H1 (cell line): ENCODE measurements at regions not wholly inside any gene's neighbourhood (a gene's known extent, or its start where the extent isn't known, plus 50 kb on each side); places are given as distances from the start of the nearest gene placed in this dataset.

Source experiments
- CTBP2 ChIP-seq: IDR thresholded peaks from 2 replicates; pipeline ENCODE4 v1.7.0; 2011; ENCODE audit warnings: borderline replicate concordance, mild to moderate bottlenecking, moderate library complexity, mixed read lengths, low read length; ENCODE audit not compliant: insufficient read depth, insufficient read length
- GTF2F1 ChIP-seq: IDR thresholded peaks from 2 replicates; pipeline ENCODE4 v1.6.1; 2012; ENCODE audit warnings: low read depth, low read length, improper control_type of control experiment, borderline replicate concordance
- HDAC6 ChIP-seq: IDR thresholded peaks from one replicate; pipeline ENCODE4 v1.7.1; 2012; ENCODE audit warnings: low read depth, mild to moderate bottlenecking, inconsistent platforms, low read length, moderate library complexity
- KDM5A ChIP-seq: fragments of 200-600 bp; IDR thresholded peaks from 2 replicates; pipeline ENCODE4 v1.7.1; 2012; ENCODE audit warnings: mild to moderate bottlenecking, low read length, inconsistent platforms, mixed read lengths
- RFX5 ChIP-seq: IDR thresholded peaks from 2 replicates; pipeline ENCODE4 v1.6.1; 2011; ENCODE audit warnings: low read depth, low read length, improper control_type of control experiment, borderline replicate concordance
- TAF7 ChIP-seq: optimal IDR thresholded peaks from 2 replicates; pipeline ENCODE3; 2011; ENCODE audit warnings: low read depth, mild to moderate bottlenecking, inconsistent platforms, low read length, moderate library complexity, borderline replicate concordance
- TF ChIP-seq, protein P1 (sequence below): fragments of 300-600 bp; sonication (generic); IDR thresholded peaks from 2 replicates; pipeline ENCODE4 v1.7.1; 2012; ENCODE audit warnings: low read length, moderate library complexity, mild to moderate bottlenecking, inconsistent platforms; ENCODE audit not compliant: insufficient replicate concordance
- TF ChIP-seq, protein P2 (sequence below): IDR thresholded peaks from 2 replicates; pipeline ENCODE4 v1.6.1; 2012; ENCODE audit warnings: inconsistent platforms

DNA sequence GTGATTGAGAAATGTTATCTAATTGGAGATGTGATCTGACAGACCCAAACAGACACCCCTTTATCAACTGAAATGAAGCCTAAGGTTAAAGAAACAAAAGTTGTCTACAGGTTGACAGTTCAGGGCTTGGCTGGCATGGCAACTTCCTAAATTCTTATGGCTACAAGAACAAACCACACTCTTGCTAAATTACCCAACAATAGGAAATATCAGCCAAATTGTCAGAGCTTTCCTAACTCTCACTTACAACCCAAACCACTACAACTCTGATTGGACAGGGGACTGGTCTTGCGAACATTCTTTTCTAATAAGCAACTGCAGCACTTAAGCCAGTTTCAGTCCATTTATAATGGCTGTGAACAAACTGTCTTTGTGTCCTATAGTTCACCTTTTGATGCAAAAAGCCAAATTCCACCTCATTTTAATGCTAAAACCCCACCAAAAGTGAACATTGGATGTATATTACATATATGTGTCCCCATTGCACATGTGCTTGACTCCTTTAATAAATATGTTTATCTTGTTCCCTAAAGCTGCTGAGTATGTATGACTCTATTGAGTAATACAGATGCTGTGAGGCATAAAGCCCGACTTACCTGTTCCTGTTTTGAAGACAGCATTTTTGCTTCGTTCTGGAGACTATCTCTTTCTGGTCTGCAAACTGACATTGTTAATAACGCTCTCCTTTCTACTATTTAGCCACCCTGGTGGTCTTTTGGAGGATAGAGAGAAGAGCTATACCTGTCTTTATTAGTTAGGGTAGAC lies 101.3 kb upstream of the HMCN1 start (continued):
- no peak for TF ChIP-seq KDM5A
- no peak for TF ChIP-seq TAF7
- TF ChIP-seq, protein P1, sequence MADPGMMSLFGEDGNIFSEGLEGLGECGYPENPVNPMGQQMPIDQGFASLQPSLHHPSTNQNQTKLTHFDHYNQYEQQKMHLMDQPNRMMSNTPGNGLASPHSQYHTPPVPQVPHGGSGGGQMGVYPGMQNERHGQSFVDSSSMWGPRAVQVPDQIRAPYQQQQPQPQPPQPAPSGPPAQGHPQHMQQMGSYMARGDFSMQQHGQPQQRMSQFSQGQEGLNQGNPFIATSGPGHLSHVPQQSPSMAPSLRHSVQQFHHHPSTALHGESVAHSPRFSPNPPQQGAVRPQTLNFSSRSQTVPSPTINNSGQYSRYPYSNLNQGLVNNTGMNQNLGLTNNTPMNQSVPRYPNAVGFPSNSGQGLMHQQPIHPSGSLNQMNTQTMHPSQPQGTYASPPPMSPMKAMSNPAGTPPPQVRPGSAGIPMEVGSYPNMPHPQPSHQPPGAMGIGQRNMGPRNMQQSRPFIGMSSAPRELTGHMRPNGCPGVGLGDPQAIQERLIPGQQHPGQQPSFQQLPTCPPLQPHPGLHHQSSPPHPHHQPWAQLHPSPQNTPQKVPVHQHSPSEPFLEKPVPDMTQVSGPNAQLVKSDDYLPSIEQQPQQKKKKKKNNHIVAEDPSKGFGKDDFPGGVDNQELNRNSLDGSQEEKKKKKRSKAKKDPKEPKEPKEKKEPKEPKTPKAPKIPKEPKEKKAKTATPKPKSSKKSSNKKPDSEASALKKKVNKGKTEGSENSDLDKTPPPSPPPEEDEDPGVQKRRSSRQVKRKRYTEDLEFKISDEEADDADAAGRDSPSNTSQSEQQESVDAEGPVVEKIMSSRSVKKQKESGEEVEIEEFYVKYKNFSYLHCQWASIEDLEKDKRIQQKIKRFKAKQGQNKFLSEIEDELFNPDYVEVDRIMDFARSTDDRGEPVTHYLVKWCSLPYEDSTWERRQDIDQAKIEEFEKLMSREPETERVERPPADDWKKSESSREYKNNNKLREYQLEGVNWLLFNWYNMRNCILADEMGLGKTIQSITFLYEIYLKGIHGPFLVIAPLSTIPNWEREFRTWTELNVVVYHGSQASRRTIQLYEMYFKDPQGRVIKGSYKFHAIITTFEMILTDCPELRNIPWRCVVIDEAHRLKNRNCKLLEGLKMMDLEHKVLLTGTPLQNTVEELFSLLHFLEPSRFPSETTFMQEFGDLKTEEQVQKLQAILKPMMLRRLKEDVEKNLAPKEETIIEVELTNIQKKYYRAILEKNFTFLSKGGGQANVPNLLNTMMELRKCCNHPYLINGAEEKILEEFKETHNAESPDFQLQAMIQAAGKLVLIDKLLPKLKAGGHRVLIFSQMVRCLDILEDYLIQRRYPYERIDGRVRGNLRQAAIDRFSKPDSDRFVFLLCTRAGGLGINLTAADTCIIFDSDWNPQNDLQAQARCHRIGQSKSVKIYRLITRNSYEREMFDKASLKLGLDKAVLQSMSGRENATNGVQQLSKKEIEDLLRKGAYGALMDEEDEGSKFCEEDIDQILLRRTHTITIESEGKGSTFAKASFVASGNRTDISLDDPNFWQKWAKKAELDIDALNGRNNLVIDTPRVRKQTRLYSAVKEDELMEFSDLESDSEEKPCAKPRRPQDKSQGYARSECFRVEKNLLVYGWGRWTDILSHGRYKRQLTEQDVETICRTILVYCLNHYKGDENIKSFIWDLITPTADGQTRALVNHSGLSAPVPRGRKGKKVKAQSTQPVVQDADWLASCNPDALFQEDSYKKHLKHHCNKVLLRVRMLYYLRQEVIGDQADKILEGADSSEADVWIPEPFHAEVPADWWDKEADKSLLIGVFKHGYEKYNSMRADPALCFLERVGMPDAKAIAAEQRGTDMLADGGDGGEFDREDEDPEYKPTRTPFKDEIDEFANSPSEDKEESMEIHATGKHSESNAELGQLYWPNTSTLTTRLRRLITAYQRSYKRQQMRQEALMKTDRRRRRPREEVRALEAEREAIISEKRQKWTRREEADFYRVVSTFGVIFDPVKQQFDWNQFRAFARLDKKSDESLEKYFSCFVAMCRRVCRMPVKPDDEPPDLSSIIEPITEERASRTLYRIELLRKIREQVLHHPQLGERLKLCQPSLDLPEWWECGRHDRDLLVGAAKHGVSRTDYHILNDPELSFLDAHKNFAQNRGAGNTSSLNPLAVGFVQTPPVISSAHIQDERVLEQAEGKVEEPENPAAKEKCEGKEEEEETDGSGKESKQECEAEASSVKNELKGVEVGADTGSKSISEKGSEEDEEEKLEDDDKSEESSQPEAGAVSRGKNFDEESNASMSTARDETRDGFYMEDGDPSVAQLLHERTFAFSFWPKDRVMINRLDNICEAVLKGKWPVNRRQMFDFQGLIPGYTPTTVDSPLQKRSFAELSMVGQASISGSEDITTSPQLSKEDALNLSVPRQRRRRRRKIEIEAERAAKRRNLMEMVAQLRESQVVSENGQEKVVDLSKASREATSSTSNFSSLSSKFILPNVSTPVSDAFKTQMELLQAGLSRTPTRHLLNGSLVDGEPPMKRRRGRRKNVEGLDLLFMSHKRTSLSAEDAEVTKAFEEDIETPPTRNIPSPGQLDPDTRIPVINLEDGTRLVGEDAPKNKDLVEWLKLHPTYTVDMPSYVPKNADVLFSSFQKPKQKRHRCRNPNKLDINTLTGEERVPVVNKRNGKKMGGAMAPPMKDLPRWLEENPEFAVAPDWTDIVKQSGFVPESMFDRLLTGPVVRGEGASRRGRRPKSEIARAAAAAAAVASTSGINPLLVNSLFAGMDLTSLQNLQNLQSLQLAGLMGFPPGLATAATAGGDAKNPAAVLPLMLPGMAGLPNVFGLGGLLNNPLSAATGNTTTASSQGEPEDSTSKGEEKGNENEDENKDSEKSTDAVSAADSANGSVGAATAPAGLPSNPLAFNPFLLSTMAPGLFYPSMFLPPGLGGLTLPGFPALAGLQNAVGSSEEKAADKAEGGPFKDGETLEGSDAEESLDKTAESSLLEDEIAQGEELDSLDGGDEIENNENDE: no peak
- no peak for TF ChIP-seq HDAC6
- TF ChIP-seq RFX5: no peak
- TF ChIP-seq GTF2F1: no peak
- no peak for TF ChIP-seq CTBP2
- TF ChIP-seq, protein P2, sequence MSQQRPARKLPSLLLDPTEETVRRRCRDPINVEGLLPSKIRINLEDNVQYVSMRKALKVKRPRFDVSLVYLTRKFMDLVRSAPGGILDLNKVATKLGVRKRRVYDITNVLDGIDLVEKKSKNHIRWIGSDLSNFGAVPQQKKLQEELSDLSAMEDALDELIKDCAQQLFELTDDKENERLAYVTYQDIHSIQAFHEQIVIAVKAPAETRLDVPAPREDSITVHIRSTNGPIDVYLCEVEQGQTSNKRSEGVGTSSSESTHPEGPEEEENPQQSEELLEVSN: no peak
